BLaER1 treated with 17β-estradiol and CSF1 and Interleukin-3, amounts not matched to agents 10 nM and 100 nM (cell line): ENCODE measurements at regions not wholly inside any gene's neighbourhood (a gene's known extent, or its start where the extent isn't known, plus 50 kb on each side); places are given as distances from the start of the nearest gene placed in this dataset.

Experiments
- H3K27ac ChIP-seq, 11 experiments: shearing (Covaris generic); formaldehyde crosslinking; 2 replicates each; pipeline ENCODE4 v1.8.1; 2022
- H3K27me3 ChIP-seq, 11 experiments: shearing (Covaris generic); formaldehyde crosslinking; 2 replicates each; pipeline ENCODE4 v1.8.1; 2022
- H3K36me3 ChIP-seq, 11 experiments: shearing (Covaris generic); formaldehyde crosslinking; 2 replicates each; pipeline ENCODE4 v1.8.1; 2022
- H3K4me1 ChIP-seq, 10 experiments: shearing (Covaris generic); formaldehyde crosslinking; 2 replicates each; pipeline ENCODE4 v1.8.1; 2022
- H3K4me2 ChIP-seq, 11 experiments: shearing (Covaris generic); formaldehyde crosslinking; 2 replicates each; pipeline ENCODE4 v1.8.1; 2022
- H3K4me3 ChIP-seq, 10 experiments: shearing (Covaris generic); formaldehyde crosslinking; 2 replicates each; pipeline ENCODE4 v1.8.1; 2022
- H3K9ac ChIP-seq, 11 experiments: shearing (Covaris generic); formaldehyde crosslinking; 2 replicates each; pipeline ENCODE4 v1.8.1; 2022
- H3K9me3 ChIP-seq, 11 experiments: shearing (Covaris generic); formaldehyde crosslinking; replicated peaks in 1 of 11; 2 replicates each; pipeline ENCODE4 v1.8.1; 2022
- H4K20me1 ChIP-seq, 11 experiments: shearing (Covaris generic); formaldehyde crosslinking; 2 replicates each; pipeline ENCODE4 v1.8.1; 2022
- Cebpa-rat ChIP-seq, 11 experiments: shearing (Covaris generic); IDR thresholded peaks; 2 replicates each; pipeline ENCODE4 v1.8.1; 2022

DNA sequence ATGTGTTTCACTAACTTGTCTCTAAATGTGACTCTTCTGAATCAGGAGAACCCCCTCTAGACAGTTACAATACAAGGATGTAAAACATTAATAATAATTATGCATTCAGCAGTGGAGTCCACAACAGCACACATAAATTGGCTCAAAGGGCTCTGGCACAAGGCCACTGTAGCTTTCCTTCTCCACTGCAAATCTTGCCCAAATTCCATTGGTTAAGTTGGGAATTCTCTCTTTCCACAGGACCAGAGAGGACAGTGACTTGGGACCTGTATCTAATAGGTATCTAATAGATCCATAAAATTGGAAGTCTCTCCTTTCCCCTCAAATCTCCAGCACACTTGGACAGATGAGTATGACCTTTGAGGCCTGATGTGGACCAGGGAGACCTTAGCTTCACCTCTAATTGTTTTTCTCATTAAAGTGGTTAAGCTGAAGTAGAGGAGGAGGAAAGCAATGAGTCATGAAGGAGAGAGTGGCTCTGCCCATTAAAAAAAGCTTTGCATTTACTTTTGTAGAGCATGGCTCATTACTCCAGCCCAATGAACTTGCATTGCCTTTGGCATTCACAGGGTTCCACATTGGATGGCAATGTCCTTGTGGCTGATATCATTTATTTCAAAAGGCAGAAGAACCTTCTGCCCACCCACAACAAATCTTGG, 72.3 kb upstream of the SH3RF1 start:
- H3K4me1 ChIP-seq, result peaks cover 0 to 8% (median 0%) of the 10 kb centered on the region in 10 experiments; a peak in 3 of 20 replicates
- H4K20me1 ChIP-seq, result no peaks in the 10 kb centered on the region
- H3K36me3 ChIP-seq, result no peaks in the 10 kb centered on the region
- H3K9ac ChIP-seq, result no peak overlapping the region
- no peak for TF ChIP-seq Cebpa-rat (IDR thresholded peaks at IDR 0.05)
- no peak overlapping the region for H3K4me3 ChIP-seq
- no peaks in the 10 kb centered on the region for H3K27me3 ChIP-seq
- H3K4me2 ChIP-seq, result no peak overlapping the region
- H3K27ac ChIP-seq, result no peak overlapping the region
- peaks cover 0 to 12% (median 0%) of the 10 kb centered on the region in 11 experiments; a peak in 1 of 22 replicates for H3K9me3 ChIP-seq

DNA sequence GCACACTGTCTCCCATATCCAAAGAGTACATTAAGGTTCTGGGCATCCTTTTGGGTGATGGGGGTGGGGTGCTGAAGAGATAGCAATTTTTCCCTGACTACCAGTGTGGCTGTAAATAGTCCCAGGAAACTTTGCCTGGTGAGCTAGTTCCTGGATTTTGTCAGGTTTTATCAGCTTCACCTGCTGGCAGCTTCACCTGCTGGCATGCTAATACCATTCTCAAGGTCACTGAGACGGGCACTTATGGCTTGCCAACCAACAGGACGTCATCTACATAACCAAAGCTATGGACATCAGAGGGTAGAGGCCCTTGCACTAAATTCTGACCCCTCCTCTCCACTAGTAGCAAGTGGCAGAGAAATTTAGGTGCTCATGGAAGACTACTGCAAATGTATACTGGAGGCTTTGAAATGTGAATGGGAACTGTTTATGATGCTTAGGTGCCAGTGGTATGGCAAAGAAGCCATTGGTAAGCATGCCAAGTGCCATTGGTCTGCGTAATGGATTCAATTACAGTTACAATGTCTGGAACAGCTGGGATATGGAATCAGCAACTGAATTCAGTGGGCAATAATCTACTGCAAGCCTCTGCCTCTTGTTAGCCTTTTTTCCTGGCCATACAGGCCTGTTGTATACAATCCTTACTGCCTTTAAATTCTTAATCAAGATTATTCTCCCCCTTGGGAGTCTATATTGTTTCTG, 71.6 kb upstream of the SH3RF1 start:
- Histone ChIP-seq H4K20me1 (no peaks in the 10 kb centered on the region), H3K4me3 (no peak overlapping the region), H3K27ac (no peak overlapping the region), H3K9ac (no peak overlapping the region), H3K9me3 (peaks cover 0 to 14% (median 0%) of the 10 kb centered on the region in 11 experiments; a peak in 1 of 22 replicates), H3K4me2 (no peak overlapping the region), H3K4me1 (peaks cover 0 to 8% (median 0%) of the 10 kb centered on the region in 10 experiments; a peak in 3 of 20 replicates), H3K36me3 (no peaks in the 10 kb centered on the region), H3K27me3 (no peaks in the 10 kb centered on the region)
- TF ChIP-seq Cebpa-rat (IDR thresholded peaks at IDR 0.05), result no peak

DNA sequence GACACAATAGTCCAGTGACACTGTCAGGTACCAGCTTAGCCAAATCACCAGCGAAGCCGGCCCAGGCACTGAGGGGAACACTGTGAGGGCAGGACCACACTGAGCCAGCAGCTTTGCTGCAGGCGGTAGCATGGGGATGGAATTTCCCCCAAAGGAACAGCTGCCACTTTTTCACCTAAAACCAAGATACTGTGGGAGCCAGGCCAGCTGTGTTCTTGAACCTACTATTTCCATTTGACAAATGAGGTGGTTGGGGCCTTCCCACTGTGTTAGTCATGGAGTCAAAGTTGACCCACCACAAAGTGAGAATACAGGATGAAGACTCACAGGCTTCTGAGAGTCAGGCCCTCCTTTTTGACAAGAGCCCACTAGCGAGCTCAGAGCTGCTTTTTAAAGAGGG, 70.7 kb upstream of the SH3RF1 start:
- peak overlapping the region in 3 of 11 experiments; percentile 4 to 22 (median 8); a peak in 2 of 22 replicates for H3K4me2 ChIP-seq
- peaks cover 0 to 14% (median 0%) of the 10 kb centered on the region in 11 experiments; a peak in 1 of 22 replicates for H3K9me3 ChIP-seq
- TF ChIP-seq Cebpa-rat (IDR thresholded peaks at IDR 0.05), result no peak
- no peak overlapping the region for H3K9ac ChIP-seq
- H3K4me1 ChIP-seq, result peaks cover 0 to 8% (median 0%) of the 10 kb centered on the region in 10 experiments; a peak in 3 of 20 replicates
- H3K4me3 ChIP-seq, result no peak overlapping the region
- no peaks in the 10 kb centered on the region for H4K20me1 ChIP-seq
- H3K36me3 ChIP-seq, result no peaks in the 10 kb centered on the region
- H3K27ac ChIP-seq, result no peak overlapping the region
- no peaks in the 10 kb centered on the region for H3K27me3 ChIP-seq

DNA sequence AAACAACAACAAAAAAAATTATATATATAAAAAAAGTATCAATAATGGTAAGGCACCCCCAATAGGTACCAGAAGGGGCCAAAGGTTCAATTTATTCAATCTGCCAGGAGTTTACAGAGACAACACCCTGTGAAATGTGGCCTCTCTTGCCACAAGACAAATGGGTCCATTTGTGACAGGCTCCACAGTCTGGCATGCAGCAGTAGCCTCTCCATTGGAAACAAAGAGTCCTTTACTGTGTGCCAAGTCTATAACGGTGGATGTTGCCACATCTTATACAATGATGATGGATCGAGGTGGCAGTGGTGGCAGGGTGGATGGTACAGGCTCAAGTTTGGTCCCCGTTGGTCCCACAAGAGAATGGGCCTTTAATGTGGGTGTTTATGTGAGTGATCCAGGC, 70.1 kb upstream of the SH3RF1 start:
- Histone ChIP-seq H3K36me3 (no peaks in the 10 kb centered on the region), H4K20me1 (no peaks in the 10 kb centered on the region), H3K27ac (no peak overlapping the region), H3K4me1 (peaks cover 0 to 8% (median 0%) of the 10 kb centered on the region in 10 experiments; a peak in 3 of 20 replicates), H3K27me3 (no peaks in the 10 kb centered on the region), H3K9ac (no peak overlapping the region), H3K4me3 (no peak overlapping the region), H3K4me2 (peak overlapping the region in 3 of 11 experiments; percentile 4 to 22 (median 8); a peak in 3 of 22 replicates), H3K9me3 (peaks cover 0 to 14% (median 0%) of the 10 kb centered on the region in 11 experiments; a peak in 1 of 22 replicates)
- TF ChIP-seq Cebpa-rat (IDR thresholded peaks at IDR 0.05), result no peak

DNA sequence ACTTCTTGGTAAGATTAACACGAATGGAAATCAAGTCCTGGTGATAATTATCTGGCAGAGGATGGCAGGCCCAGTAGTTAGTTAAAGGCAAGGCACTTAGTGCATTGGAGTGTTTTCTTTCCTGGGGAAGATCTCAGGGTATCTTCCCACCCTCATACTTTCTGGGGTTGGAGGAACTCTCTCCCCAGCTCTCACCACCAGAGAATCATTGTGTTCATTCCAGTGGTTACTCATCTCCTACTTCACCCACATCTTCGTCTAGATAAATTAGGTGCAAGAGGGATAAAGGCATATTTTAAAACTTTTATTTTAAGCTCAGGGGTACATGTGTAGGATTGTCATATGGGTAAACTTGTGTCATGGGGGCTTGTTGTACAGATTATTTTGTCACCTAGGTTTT, 67.5 kb upstream of the SH3RF1 start:
- H3K4me2 ChIP-seq, result no peak overlapping the region
- peaks cover 0 to 14% (median 0%) of the 10 kb centered on the region in 11 experiments; a peak in 3 of 22 replicates for H3K9me3 ChIP-seq
- no peaks in the 10 kb centered on the region for H3K27me3 ChIP-seq
- no peak overlapping the region for H3K27ac ChIP-seq
- H3K4me3 ChIP-seq, result no peak overlapping the region
- H4K20me1 ChIP-seq, result no peaks in the 10 kb centered on the region
- peaks cover 0 to 8% (median 0%) of the 10 kb centered on the region in 10 experiments; a peak in 3 of 20 replicates for H3K4me1 ChIP-seq
- H3K36me3 ChIP-seq, result no peaks in the 10 kb centered on the region
- no peak overlapping the region for H3K9ac ChIP-seq
- no peak for TF ChIP-seq Cebpa-rat (IDR thresholded peaks at IDR 0.05)

DNA sequence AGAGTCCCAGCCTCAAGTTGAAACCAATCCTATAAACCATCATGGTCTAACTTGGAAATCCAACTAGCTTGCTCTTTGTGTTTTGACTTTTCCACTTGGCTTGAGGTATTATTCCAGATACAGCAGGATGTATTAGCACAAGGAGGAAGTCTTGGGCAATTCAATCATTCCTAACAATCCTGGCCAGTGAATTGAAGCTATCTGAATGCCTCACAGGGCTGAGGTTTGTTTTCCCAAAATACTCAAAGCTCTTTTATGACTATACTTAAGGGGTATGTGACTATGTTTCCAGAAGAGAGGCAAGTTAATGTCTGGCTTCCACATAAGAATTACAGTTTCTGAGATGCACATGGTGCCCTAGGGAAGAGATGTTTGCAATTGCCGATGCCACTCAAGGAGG, 66.8 kb upstream of the SH3RF1 start:
- Histone ChIP-seq H3K9ac (no peak overlapping the region), H3K27ac (no peak overlapping the region), H3K4me1 (peaks cover 0 to 8% (median 0%) of the 10 kb centered on the region in 10 experiments; a peak in 3 of 20 replicates), H3K4me3 (no peak overlapping the region), H4K20me1 (no peaks in the 10 kb centered on the region), H3K27me3 (no peaks in the 10 kb centered on the region), H3K9me3 (peaks cover 0 to 19% (median 5%) of the 10 kb centered on the region in 11 experiments; a peak in 9 of 22 replicates), H3K36me3 (no peaks in the 10 kb centered on the region), H3K4me2 (no peak overlapping the region)
- TF ChIP-seq Cebpa-rat (IDR thresholded peaks at IDR 0.05), result no peak

DNA sequence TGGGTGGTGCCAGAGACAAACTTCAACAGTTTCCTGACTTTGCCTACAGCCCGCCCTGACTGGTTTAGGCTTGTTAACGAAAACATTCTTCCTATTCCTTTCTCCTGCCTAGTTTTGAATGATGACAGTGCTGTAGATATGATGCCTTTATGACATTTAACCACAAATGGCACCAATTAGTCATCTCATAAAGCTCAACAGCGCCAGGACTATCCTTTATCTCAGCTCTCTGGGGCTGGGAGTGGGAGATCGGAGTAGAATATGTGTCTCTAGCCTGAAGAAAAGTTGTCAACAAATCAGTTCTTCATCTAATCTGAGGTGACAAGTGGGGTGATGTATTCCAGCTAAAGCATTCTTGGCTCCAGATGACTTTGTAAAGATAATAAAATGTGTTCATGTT, 64.6 kb upstream of the SH3RF1 start:
- Histone ChIP-seq H3K36me3 (no peaks in the 10 kb centered on the region), H3K27ac (no peak overlapping the region), H3K27me3 (no peaks in the 10 kb centered on the region), H3K4me2 (no peak overlapping the region), H3K9me3 (peaks cover 0 to 19% (median 6%) of the 10 kb centered on the region in 11 experiments; a peak in 9 of 22 replicates), H4K20me1 (no peaks in the 10 kb centered on the region), H3K4me3 (no peak overlapping the region), H3K9ac (no peak overlapping the region), H3K4me1 (no peaks in the 10 kb centered on the region)
- no peak for TF ChIP-seq Cebpa-rat (IDR thresholded peaks at IDR 0.05)

DNA sequence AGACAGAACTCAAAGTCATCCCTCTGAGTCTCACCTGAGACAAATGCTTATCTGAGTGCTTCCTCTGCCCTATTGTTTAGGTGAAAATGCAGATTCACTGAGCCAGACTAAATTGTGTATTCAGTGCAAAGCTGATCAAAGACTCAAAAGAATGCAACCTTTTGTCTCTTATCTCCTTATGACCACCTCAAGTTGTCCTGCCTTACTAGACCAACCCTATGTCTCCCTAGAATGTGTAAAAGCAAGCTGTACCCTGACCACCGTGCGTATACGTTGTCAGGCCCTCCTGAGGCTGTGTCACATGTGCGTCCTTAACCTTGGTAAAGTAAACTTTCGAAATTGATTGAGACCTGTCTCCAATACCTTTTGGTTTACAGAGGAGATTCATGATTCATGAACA, 63.6 kb upstream of the SH3RF1 start:
- Histone ChIP-seq H3K4me2 (no peak overlapping the region), H3K9me3 (peaks cover 0 to 19% (median 6%) of the 10 kb centered on the region in 11 experiments; a peak in 9 of 22 replicates), H3K27me3 (no peaks in the 10 kb centered on the region), H3K27ac (no peak overlapping the region), H3K4me3 (no peak overlapping the region), H3K9ac (no peak overlapping the region), H4K20me1 (no peaks in the 10 kb centered on the region), H3K36me3 (no peaks in the 10 kb centered on the region), H3K4me1 (no peaks in the 10 kb centered on the region)
- no peak for TF ChIP-seq Cebpa-rat (IDR thresholded peaks at IDR 0.05)

DNA sequence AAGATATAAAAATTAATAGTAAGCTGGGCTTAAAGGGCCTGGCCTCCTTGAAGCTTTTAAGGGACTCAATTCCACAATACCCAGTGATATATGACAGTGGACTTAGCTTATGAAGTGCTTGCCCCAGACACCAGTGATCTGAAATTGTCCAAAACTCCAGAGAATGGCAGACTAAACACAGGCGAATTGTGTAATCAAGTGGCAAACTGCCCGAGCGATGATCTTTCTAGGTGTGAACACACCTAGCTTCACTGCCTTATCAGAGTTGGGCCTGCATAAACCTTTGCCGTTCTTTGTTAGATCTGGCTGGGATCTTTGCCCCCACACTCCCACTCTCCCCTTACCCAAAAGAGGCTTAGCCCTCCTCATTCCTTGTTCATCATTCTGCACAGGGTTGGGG, 62.5 kb upstream of the SH3RF1 start:
- Histone ChIP-seq H3K27me3 (no peaks in the 10 kb centered on the region), H3K4me3 (no peak overlapping the region), H3K9ac (no peak overlapping the region), H4K20me1 (no peaks in the 10 kb centered on the region), H3K27ac (no peak overlapping the region), H3K9me3 (peaks cover 0 to 12% (median 6%) of the 10 kb centered on the region in 11 experiments; a peak in 9 of 22 replicates), H3K4me1 (peaks cover 0 to 5% (median 0%) of the 10 kb centered on the region in 10 experiments; a peak in 1 of 20 replicates), H3K4me2 (no peak overlapping the region), H3K36me3 (no peaks in the 10 kb centered on the region)
- no peak for TF ChIP-seq Cebpa-rat (IDR thresholded peaks at IDR 0.05)
